GM23248 (cell line): ENCODE measurements at regions not wholly inside any gene's neighbourhood (a gene's known extent, or its start where the extent isn't known, plus 50 kb on each side); places are given as distances from the start of the nearest gene placed in this dataset.

ENCODE experiments used
- EZH2 ChIP-seq: fragments of 200-600 bp; sonication (generic); IDR thresholded peaks from 2 replicates; pipeline ENCODE4 v1.6.1; 2018; ENCODE audit warnings: antibody characterized with exemption, mild to moderate bottlenecking; ENCODE audit not compliant: insufficient read depth, poor library complexity, severe bottlenecking
- EZH2phosphoT487 ChIP-seq: fragments of 200-600 bp; sonication (generic); IDR thresholded peaks from 2 replicates; pipeline ENCODE4 v1.6.1; 2018; ENCODE audit warnings: antibody characterized with exemption, moderate library complexity, mild to moderate bottlenecking, low read depth; ENCODE audit not compliant: insufficient read depth

- TF ChIP-seq EZH2 (no peak), EZH2phosphoT487 (no peak)
Observed at GRCh38 chr11:90536301-90536700, 313.5 kb upstream of the CHORDC1 start.
